ENCODE measurements at regions not wholly inside any gene's neighbourhood (a gene's known extent, or its start where the extent isn't known, plus 50 kb on each side); places are given as distances from the start of the nearest gene placed in this dataset.
"Not testable (repeated sequence)": the region's sequence is repeated elsewhere in the genome, so short reads cannot be mapped to it uniquely, and the experiment has no call there.

- not testable (repeated sequence) for DNase-seq (ENCODE audit: low read depth in 2 of 2)
These were observed 371.1 kb upstream of the ADAMTS5 start for GRCh38 chr21:27338007-27338406.

DNA sequence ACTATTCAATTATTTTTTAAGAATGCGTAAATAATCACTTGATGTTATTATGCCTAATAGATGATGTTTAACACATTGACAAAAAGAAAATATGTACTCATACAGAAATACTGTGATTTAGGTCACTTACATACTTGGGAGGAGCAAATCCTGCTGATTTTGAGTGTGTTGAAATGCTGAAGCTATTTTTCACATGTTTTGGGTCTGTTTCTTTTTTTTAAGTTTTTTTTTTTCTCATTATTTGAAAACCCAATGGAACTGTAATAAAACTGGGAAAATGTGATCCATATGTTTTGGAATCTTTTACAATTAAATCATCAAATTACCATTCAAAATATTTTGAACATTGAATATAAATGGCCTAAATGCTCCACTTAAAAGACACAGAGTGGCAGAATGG, 366.2 kb upstream of the ADAMTS5 start:
- DNase-seq (ENCODE audit: low read depth in 2 of 2): no peak

DNA sequence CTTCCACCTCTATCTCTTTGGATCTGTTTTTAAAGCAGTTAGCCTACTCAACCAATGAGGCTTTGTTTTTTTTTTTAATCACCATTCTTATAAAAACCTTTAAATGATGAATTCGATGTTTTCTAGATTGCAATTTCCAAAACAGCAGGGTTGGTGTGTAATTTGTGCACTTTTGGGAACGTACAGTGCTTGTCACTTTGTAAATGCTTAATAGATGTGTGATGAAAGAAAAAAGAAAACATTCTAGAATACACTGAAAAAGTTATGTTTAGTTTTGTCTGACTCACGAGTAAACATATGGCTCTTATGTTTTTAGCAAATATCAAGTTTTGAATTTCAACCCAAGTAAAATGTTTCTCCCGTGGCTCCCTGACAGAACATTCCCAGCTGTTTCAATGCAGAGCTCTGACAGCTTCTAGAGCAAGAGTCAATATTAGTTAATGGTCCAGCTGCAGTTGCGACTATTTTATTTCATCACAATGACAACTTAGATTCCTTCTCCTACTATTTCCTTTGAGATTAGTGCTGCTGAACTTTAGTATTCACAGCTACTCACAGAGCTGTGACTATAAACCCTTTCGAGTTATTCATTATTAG, 362.5 kb upstream of the ADAMTS5 start:
- DNase-seq (ENCODE audit: low read depth in 2 of 2): no peak

- no peak for DNase-seq (ENCODE audit: low read depth in 2 of 2)
These were observed 359.4 kb upstream of the ADAMTS5 start for GRCh38 chr21:27326301-27326700.

GRCh38 chr21:27323331-27323730, 356.4 kb upstream of the ADAMTS5 start:
- DNase-seq (ENCODE audit: low read depth in 2 of 2): no peak

- DNase-seq (ENCODE audit: low read depth in 2 of 2): no peak
These were observed 354.9 kb upstream of the ADAMTS5 start for GRCh38 chr21:27321791-27322190.

DNA sequence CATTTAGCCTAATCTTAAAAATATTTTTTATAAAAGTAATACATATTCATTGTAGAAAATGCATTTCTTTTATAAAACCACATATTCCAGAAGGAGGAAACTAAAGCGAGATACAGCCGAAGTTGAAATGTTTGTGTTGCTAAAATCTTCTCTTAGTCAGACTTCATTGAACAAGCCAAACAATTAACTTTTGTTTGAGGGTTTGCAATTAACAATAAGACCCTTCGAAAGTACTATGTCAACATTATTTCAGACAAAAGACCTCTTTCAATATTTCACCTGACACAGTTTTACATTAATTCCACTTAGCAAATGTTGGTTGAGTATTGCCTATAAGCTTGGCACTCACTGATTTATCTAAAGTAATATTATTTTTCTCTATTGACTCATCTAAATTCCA, 354.0 kb upstream of the ADAMTS5 start:
- DNase-seq (ENCODE audit: low read depth in 2 of 2): no peak

DNA sequence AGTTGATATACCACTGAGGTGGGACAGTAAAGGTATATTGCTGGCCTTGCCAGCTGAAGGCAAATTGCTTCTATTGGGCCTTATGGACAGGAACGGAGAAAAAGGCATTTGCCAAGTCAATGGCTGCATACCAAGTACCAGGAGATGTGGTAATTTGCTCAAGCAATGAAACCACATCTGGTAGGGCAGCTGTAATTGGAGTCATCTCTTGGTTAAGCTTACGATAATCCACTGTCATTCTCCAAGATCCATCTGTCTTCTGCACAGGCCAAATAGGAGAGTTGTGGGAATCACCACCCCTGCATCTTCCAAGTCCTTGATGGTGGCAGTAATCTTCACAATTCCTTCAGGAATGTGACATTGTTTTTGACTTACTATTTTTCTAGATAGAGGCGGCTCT, 350.7 kb upstream of the ADAMTS5 start:
- not testable (repeated sequence) for DNase-seq (ENCODE audit: low read depth in 2 of 2)

DNA sequence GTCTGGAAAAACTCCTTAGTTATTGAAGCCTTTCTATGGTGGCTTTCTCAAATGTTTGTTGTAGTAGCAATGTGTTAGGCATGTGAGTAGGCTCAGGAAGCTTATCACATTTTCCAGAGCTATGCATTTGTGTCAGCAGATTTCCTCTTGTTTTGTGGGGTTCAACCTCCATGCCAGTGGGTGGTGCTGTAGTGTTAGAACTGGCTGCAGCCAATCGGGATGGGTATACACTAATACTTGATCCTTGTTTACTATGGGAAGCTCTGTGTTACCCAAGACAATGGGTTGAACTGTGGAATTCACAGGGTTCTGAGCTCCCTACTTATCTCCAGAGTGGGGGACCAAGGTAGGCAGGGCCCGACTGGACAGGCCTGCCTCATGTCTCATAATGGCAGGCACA, 348.5 kb upstream of the ADAMTS5 start:
- DNase-seq (ENCODE audit: low read depth in 2 of 2): no peak

DNA sequence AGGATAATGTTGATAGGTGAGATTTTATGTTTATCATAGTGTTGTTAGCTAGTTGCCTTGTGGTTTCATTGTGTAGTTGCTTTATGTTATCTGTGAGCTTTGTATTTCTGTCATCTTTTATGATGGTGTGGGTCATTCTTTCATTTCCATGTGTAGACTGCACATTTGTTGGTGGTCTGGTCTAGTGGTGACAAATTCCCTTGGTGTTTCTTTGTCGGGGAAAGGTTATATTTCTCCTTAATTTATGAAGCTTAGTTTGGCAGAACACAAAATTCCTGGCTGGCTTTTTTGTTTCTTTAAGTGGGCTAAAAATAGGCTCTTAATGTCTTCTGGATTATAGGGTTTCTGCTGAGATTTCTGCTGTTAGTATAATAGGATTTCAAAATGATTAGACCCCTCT, 347.2 kb upstream of the ADAMTS5 start:
- no peak for DNase-seq (ENCODE audit: low read depth in 2 of 2)

GRCh38 chr21:27306791-27307775, 340.2 kb upstream of the ADAMTS5 start:
- DNase-seq (ENCODE audit: low read depth in 2 of 2): no peak

- no peak for DNase-seq (ENCODE audit: low read depth in 2 of 2)
These were observed 339.3 kb upstream of the ADAMTS5 start for GRCh38 chr21:27306206-27306605.

DNA sequence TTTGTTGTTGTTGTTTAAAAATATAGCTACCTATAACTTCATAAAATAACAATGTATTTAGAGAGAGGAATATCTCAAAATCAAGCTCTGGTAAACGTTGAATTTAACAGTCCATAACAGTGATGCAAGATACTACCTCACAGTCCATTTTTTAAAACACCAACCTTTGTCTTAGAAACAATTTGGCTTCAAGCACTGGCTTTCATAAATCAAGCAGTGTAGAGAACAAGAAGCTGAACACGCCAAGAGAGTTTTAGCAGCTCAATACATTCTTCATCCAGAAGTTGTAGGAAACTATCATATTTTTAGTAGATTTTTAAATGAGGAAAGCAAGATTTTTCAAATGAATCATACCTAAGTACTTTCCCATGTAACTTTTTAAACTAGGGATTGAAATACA, 334.3 kb upstream of the ADAMTS5 start:
- no peak for DNase-seq (ENCODE audit: low read depth in 2 of 2)

DNA sequence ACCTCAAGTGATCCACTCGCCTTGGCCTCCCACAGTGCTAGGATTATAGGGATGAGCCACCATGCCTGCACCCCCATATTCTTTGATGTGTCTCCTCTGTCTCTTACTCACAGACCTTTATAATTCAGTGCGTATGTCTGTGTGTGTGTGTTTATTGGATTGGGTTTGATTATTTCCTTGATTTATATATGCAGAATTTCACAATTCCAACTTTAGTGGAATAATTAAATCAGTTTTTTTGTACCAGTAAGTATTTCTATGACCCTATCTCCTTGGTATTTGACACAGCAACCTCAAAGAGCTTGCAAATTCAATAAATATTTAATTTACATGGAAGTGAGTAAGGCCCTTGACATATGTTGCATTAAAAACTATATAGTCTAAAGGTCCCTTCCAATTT, 333.9 kb upstream of the ADAMTS5 start:
- no peak for DNase-seq (ENCODE audit: low read depth in 2 of 2)

DNA sequence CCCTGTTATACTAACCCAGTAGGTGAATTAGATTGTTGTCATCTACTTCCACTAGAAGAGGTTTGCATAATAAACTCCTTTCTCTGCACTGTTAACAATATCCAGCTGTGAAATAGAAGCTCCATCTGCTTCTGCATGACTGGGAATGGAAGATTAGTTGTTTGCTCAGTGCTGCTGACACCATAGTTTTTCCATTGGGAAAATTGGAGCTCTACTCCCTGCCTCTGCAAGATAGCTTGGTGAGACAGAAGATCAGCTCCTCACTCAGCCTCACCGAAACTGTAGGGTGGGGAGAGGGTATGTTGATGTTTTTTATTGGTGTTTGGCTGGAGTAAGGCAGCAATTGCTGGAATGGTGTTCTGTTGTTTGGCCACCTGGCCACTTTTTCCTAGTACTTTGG, 331.6 kb upstream of the ADAMTS5 start:
- DNase-seq (ENCODE audit: low read depth in 2 of 2): no peak

- no peak for DNase-seq (ENCODE audit: low read depth in 2 of 2)
These were observed 326.4 kb upstream of the ADAMTS5 start for GRCh38 chr21:27293239-27293638.

- no peak for DNase-seq (ENCODE audit: low read depth in 2 of 2)
These were observed 325.9 kb upstream of the ADAMTS5 start for GRCh38 chr21:27292783-27293182.

DNA sequence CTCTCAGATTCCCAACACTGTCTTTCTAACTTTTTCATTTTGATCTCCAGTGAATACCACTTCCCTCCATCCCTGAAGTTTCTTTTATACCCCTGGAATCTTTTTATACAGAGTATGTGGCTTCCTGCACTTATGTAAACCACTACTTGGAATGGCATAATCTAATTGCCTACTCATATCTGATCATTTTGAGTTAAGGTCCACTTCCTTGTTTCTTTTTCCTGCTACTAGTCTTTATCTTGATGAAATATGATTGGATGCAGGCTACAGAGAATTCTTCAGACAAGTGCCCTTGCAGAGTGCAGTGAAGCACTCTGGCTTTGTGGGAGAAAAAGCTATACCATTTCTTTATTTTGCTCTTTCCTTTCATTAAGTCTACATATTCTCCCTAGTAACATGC, 325.3 kb upstream of the ADAMTS5 start:
- DNase-seq (ENCODE audit: low read depth in 2 of 2): no peak

DNA sequence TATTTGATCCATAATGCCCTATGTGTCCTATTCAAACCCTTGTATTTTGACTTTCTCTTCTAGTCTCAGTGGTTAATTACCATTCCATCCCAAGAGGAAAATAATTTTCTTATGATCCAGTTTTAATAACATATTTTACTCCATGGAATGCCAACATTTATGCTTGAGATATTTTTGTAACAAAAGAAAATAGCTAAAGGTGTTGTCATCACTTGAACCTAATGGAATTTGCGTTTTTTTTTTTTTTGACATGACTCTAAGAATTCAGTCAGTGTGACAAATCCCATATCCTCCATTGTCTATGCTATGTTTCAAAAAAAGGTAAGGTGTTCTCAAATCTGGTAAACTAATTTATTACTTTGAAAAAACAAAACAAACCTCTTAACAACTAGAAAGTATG, 324.1 kb upstream of the ADAMTS5 start:
- no peak for DNase-seq (ENCODE audit: low read depth in 2 of 2)

GRCh38 chr21:27290028-27290427, 323.1 kb upstream of the ADAMTS5 start:
- no peak for DNase-seq (ENCODE audit: low read depth in 2 of 2)

DNA sequence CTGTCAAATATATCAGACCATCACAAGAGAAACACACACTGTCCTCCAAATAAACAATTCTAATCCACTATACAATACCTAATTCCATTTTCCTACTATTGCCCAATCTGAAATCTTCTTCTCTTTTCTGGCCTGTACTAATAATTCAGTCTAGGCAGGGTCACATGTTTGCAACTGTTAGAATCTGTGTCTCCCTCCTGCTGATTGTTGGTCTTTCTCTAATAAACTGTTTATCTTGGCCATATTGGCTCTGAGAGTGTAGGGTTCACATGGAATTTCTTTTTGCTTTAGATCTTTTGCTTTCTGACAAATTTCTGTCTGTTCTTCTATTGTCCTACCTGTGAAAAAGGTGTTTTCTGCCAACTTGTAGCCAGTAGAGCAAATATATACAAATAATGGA, 319.9 kb upstream of the ADAMTS5 start:
- no peak for DNase-seq (ENCODE audit: low read depth in 2 of 2)

GRCh38 chr21:27277110-27277509, 310.2 kb upstream of the ADAMTS5 start:
- no peak for DNase-seq (ENCODE audit: low read depth in 2 of 2)

DNA sequence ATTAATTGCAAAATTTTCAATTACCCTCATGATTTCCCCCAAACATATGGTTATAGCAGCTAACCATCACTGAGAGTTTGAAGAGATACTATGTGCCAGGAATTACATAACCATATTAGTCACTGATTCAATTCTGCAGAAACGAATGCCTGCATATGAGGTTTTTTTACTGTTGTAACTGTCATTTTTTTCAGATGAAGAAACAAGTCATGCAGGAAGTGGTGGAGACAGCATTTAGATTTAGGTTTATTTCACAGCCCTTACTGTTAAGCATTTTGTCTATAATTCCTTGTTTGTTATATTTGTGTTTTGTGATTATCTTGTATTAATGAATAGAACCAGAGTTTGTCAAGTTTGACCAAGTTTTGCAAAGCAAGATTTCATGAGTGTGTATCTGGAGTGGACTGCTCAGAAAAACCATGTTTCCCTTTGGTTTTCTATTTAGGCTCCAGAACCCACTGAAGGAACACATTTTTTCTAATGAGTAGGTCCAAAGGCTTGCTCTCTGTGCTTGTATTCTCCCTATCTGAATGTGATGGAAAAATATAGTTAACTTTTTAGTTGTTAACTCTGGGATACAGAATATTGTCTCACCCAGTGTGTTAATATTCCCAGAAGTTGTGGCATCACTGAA, 308.5 kb upstream of the ADAMTS5 start:
- no peak for DNase-seq (ENCODE audit: low read depth in 2 of 2)

All from dermis microvascular lymphatic vessel endothelial cell (primary cell).